BJ (cell line): ENCODE measurements at regions not wholly inside any gene's neighbourhood (a gene's known extent, or its start where the extent isn't known, plus 50 kb on each side); places are given as distances from the start of the nearest gene placed in this dataset.

Experiments
- CTCF ChIA-PET: fragments of 350-600 bp; formaldehyde crosslinking; extraction: SDS; loops from one replicate; lab custom pipeline; 2021; ENCODE audit warnings: antibody characterized with exemption, inconsistent platforms; lab: Yijun Ruan, JAX
- POLR2A ChIA-PET: fragments of 300-600 bp; sonication (Branson Sonifier 250); formaldehyde crosslinking; extraction: SDS; loops from one replicate; lab custom pipeline; 2021; ENCODE audit warnings: antibody characterized with exemption; lab: Charles Lee
- DNase-seq: peaks from one replicate; pipeline ENCODE4 v3.0.0-alpha.2; 2011; ENCODE audit warnings: low read depth
- H3K27me3 ChIP-seq: 2 replicates; pipeline ENCODE4 v1.6.0; 2011; ENCODE audit warnings: low read length; ENCODE audit not compliant: control insufficient read depth, insufficient read depth
- H3K36me3 ChIP-seq: 2 replicates; pipeline ENCODE4 v1.5.1; 2011; ENCODE audit warnings: low read length; ENCODE audit not compliant: control insufficient read depth, insufficient read depth
- H3K4me3 ChIP-seq: 2 replicates; pipeline ENCODE4 v1.5.1; 2011; ENCODE audit warnings: low read depth, mild to moderate bottlenecking, control low read depth, low read length
- CTCF ChIP-seq: IDR thresholded peaks from 2 replicates; pipeline ENCODE4 v1.5.1; 2011; ENCODE audit warnings: low read depth, mild to moderate bottlenecking, control low read depth, inconsistent platforms, low read length, moderate library complexity; ENCODE audit not compliant: insufficient read depth

- no peak for TF ChIP-seq CTCF
- POLR2A ChIA-PET, result no interaction called here
- CTCF ChIA-PET, result no interaction called here
- H3K27me3 ChIP-seq, result no peaks in the 10 kb centered on the region
- no peak overlapping the region for H3K4me3 ChIP-seq
- H3K36me3 ChIP-seq, result no peaks in the 10 kb centered on the region
- DNase-seq, result peak; percentile 16
Measured at GRCh38 chr18:41466436-41467160, 488.4 kb upstream of the PIK3C3 start.

DNA sequence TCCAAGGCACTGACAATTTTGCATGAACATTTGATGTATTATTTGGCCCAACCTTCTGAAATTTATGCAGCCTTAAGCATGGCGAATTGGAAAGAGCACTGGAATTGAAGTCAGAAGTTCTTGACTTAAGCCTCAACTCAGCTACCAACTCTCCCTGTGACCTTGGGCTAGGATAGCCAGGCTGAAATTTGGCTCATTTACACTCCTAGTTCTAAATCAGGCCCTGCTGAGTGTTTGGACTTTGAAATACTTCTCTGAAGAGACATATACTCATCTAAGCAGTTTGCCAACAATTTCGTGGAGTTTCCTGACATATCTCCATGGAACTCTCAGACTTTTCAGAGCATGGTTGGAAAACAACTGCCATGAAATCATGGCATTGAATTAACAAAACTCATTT, 489.6 kb upstream of the PIK3C3 start:
- ChIA-PET POLR2A (no interaction called here), CTCF (no interaction called here)
- H3K4me3 ChIP-seq, result no peak overlapping the region
- no peak for DNase-seq
- H3K36me3 ChIP-seq, result no peaks in the 10 kb centered on the region
- no peaks in the 10 kb centered on the region for H3K27me3 ChIP-seq
- no peak for TF ChIP-seq CTCF

- H3K4me3 ChIP-seq, result no peak overlapping the region
- ChIA-PET POLR2A (no interaction called here), CTCF (no interaction called here)
- DNase-seq, result no peak
- no peaks in the 10 kb centered on the region for H3K27me3 ChIP-seq
- no peaks in the 10 kb centered on the region for H3K36me3 ChIP-seq
- TF ChIP-seq CTCF, result no peak
Measured at GRCh38 chr18:41464278-41464677, 490.8 kb upstream of the PIK3C3 start.

GRCh38 chr18:41462946-41463345, 492.1 kb upstream of the PIK3C3 start:
- TF ChIP-seq CTCF, result no peak
- Histone ChIP-seq H3K36me3 (no peaks in the 10 kb centered on the region), H3K4me3 (no peak overlapping the region), H3K27me3 (no peaks in the 10 kb centered on the region)
- ChIA-PET CTCF (no interaction called here), POLR2A (no interaction called here)
- DNase-seq, result no peak

- Histone ChIP-seq H3K36me3 (no peaks in the 10 kb centered on the region), H3K27me3 (no peaks in the 10 kb centered on the region), H3K4me3 (no peak overlapping the region)
- ChIA-PET POLR2A (no interaction called here), CTCF (no interaction called here)
- TF ChIP-seq CTCF, result no peak
- DNase-seq, result no peak
Measured at GRCh38 chr18:41461114-41461513, 493.9 kb upstream of the PIK3C3 start.
